GM23338 (cell line): ENCODE measurements at regions not wholly inside any gene's neighbourhood (a gene's known extent, or its start where the extent isn't known, plus 50 kb on each side); places are given as distances from the start of the nearest gene placed in this dataset.

Source experiments
- ATAC-seq: fragments of 200-7000 bp; cut with Tn5 transposase; 3 replicates; pipeline ENCODE4 v1.9.1; 2020
- DNase-seq: peaks from one replicate; pipeline ENCODE4 v3.0.0-alpha.2; 2015; ENCODE audit warnings: low spot score
- H2AFZ ChIP-seq: fragments of 200-600 bp; sonication (generic); 2 replicates; pipeline ENCODE4 v1.8.0; 2016; ENCODE audit warnings: antibody characterized with exemption, mild to moderate bottlenecking, moderate library complexity
- H3F3A ChIP-seq: fragments of 200-600 bp; sonication (generic); replicated peaks from 2 replicates; pipeline ENCODE4 v1.8.0; 2017; ENCODE audit warnings: antibody characterized with exemption, mixed run types, low read depth
- H3K27ac ChIP-seq: fragments of 200-600 bp; sonication (generic); 2 replicates; pipeline ENCODE4 v1.6.1; 2016; ENCODE audit warnings: low read depth
- H3K27me3 ChIP-seq: fragments of 200-600 bp; sonication (generic); 2 replicates; pipeline ENCODE4 v1.8.0; 2016; ENCODE audit warnings: mild to moderate bottlenecking, mixed run types, moderate library complexity; ENCODE audit not compliant: insufficient read depth
- H3K36me3 ChIP-seq: fragments of 200-600 bp; sonication (generic); 2 replicates; pipeline ENCODE4 v1.8.0; 2016; ENCODE audit warnings: mild to moderate bottlenecking; ENCODE audit not compliant: insufficient read depth
- H3K4me1 ChIP-seq: fragments of 200-600 bp; sonication (generic); 2 replicates; pipeline ENCODE4 v1.8.0; 2016; ENCODE audit warnings: mild to moderate bottlenecking, moderate library complexity; ENCODE audit not compliant: insufficient read depth
- H3K4me2 ChIP-seq: fragments of 200-600 bp; sonication (generic); 2 replicates; pipeline ENCODE4 v1.7.1; 2017; ENCODE audit warnings: mixed run types
- H3K4me3 ChIP-seq: fragments of 200-600 bp; sonication (generic); 2 replicates; pipeline ENCODE4 v1.6.1; 2016; ENCODE audit warnings: mixed run types
- H3K79me2 ChIP-seq: fragments of 200-600 bp; sonication (generic); replicated peaks from 2 replicates; pipeline ENCODE4 v1.8.0; 2017; ENCODE audit warnings: mild to moderate bottlenecking; ENCODE audit not compliant: insufficient read depth
- H3K9me2 ChIP-seq: fragments of 200-600 bp; sonication (generic); 2 replicates; pipeline ENCODE4 v1.8.0; 2017; ENCODE audit not compliant: insufficient read depth
- H4K20me1 ChIP-seq: fragments of 200-600 bp; sonication (generic); replicated peaks from 2 replicates; pipeline ENCODE4 v1.8.0; 2017; ENCODE audit warnings: mild to moderate bottlenecking; ENCODE audit not compliant: insufficient read depth
- H3K27ac Mint-ChIP-seq: 2 replicates; pipeline ENCODE4 v1.8.0; 2020; ENCODE audit warnings: inconsistent platforms, mild to moderate bottlenecking, moderate library complexity, mixed read lengths
- H3K27me3 Mint-ChIP-seq: 3 replicates; pipeline ENCODE4 v1.8.0; 2022; ENCODE audit warnings: low read depth, mild to moderate bottlenecking, moderate library complexity, mixed read lengths, inconsistent platforms; ENCODE audit not compliant: insufficient read depth, poor library complexity
- H3K36me3 Mint-ChIP-seq: 3 replicates; pipeline ENCODE4 v1.8.0; 2021; ENCODE audit warnings: low read depth, mild to moderate bottlenecking, inconsistent platforms, moderate library complexity, mixed read lengths
- H3K4me1 Mint-ChIP-seq: 3 replicates; pipeline ENCODE4 v1.8.0; 2020; ENCODE audit warnings: mild to moderate bottlenecking, inconsistent platforms, mixed read lengths
- H3K4me3 Mint-ChIP-seq: 3 replicates; pipeline ENCODE4 v1.8.0; 2021; ENCODE audit warnings: moderate library complexity, mild to moderate bottlenecking, inconsistent platforms, mixed read lengths
- H3K9me3 Mint-ChIP-seq: 3 replicates; pipeline ENCODE4 v1.8.0; 2020; ENCODE audit warnings: moderate library complexity, mild to moderate bottlenecking, inconsistent platforms, mixed read lengths
- EZH2 ChIP-seq: fragments of 200-600 bp; sonication (generic); IDR thresholded peaks from one replicate; pipeline ENCODE4 v1.8.0; 2017; ENCODE audit warnings: antibody characterized with exemption, mild to moderate bottlenecking, low read depth; ENCODE audit not compliant: unreplicated experiment
- EZH2phosphoT487 ChIP-seq: fragments of 200-600 bp; sonication (generic); IDR thresholded peaks from one replicate; pipeline ENCODE4 v1.8.1; 2018; ENCODE audit warnings: antibody characterized with exemption; ENCODE audit not compliant: unreplicated experiment
- NANOG ChIP-seq: IDR thresholded peaks from 2 replicates; pipeline ENCODE4 v1.6.1; 2016; ENCODE audit warnings: antibody characterized with exemption, borderline replicate concordance
- POLR2AphosphoS5 ChIP-seq: IDR thresholded peaks from 2 replicates; pipeline ENCODE4 v1.6.1; 2016; ENCODE audit warnings: antibody characterized with exemption, low read depth
- STAT1 ChIP-seq: IDR thresholded peaks from one replicate; pipeline ENCODE4 v1.6.1; 2016; ENCODE audit warnings: antibody characterized with exemption; ENCODE audit not compliant: unreplicated experiment
- ZNF331 ChIP-seq: fragments of 250-450 bp; sonication (Bioruptor Pico); IDR thresholded peaks from 2 replicates; pipeline ENCODE4 v1.5.0; 2020; ENCODE audit warnings: low read depth, mild to moderate bottlenecking, moderate library complexity
- ZNF462 ChIP-seq: fragments of 250-450 bp; sonication (Bioruptor Pico); IDR thresholded peaks from 2 replicates; pipeline ENCODE4 v1.5.0; 2020; ENCODE audit warnings: mild to moderate bottlenecking, moderate library complexity
- TF ChIP-seq, protein P1 (sequence below): IDR thresholded peaks from one replicate; pipeline ENCODE4 v1.6.1; 2018; ENCODE audit warnings: antibody characterized with exemption; ENCODE audit not compliant: unreplicated experiment

DNA sequence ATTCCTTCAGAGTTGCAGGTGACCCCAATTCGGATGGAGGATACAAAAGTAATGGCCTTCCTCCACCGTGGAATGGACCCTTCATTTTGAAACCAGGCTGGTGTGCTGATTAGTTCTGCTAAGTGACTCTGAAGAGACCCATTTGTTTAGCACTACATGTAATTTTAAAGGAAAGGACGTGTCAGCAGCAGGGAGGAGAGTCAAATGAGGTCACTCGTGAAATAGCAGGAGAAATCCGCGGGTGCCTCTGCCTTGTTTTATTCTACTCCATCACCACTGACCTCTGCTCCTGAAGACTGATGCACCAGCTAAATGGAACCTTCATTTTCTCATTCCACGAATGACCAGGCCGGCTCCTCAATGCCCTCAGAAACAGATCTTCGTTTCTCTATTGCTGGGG lies 589.2 kb downstream of the CDH11 start:
- Histone ChIP-seq H3K4me3 (no peak overlapping the region), H3K79me2 (no peaks in the 10 kb centered on the region), H3K27ac (no peak overlapping the region), H3K36me3 (no peaks in the 10 kb centered on the region), H2AFZ (peak overlapping the region; percentile 53; the same call in 1 of the 2 replicates), H3F3A (no peaks in the 10 kb centered on the region), H3K4me2 (no peak overlapping the region), H3K27me3 (no peaks in the 10 kb centered on the region), H3K4me1 (peaks cover 35% of the 10 kb centered on the region), H3K9me2 (peaks cover 31% of the 10 kb centered on the region), H4K20me1 (no peaks in the 10 kb centered on the region)
- Mint-ChIP-seq H3K4me3 (no peak overlapping the region), H3K27me3 (peaks cover 5% of the 10 kb centered on the region), H3K9me3 (no peaks in the 10 kb centered on the region; the same call in 2 of the 3 replicates), H3K27ac (no peak overlapping the region), H3K4me1 (peaks cover 29% of the 10 kb centered on the region), H3K36me3 (no peaks in the 10 kb centered on the region; the same call in 2 of the 3 replicates)
- TF ChIP-seq ZNF331 (CRISPR knock-in tag), result no peak
- DNase-seq (no peak), ATAC-seq (no peak)

- Mint-ChIP-seq H3K4me3 (no peak overlapping the region), H3K9me3 (no peaks in the 10 kb centered on the region; the same call in 2 of the 3 replicates), H3K27ac (no peak overlapping the region), H3K36me3 (no peaks in the 10 kb centered on the region; the same call in 2 of the 3 replicates), H3K27me3 (peaks cover 5% of the 10 kb centered on the region), H3K4me1 (peaks cover 29% of the 10 kb centered on the region)
- Histone ChIP-seq H3K27ac (no peak overlapping the region), H3K4me1 (peaks cover 35% of the 10 kb centered on the region), H2AFZ (peak overlapping the region; percentile 53; the same call in 1 of the 2 replicates), H4K20me1 (no peaks in the 10 kb centered on the region), H3K9me2 (peaks cover 28% of the 10 kb centered on the region), H3K36me3 (no peaks in the 10 kb centered on the region), H3K4me3 (no peak overlapping the region), H3K79me2 (no peaks in the 10 kb centered on the region), H3K27me3 (no peaks in the 10 kb centered on the region), H3F3A (no peaks in the 10 kb centered on the region), H3K4me2 (no peak overlapping the region)
- TF ChIP-seq POLR2AphosphoS5 (no peak), NANOG (no peak), EZH2 (no peak), EZH2phosphoT487 (no peak), STAT1 (no peak)
- TF ChIP-seq, protein P1, sequence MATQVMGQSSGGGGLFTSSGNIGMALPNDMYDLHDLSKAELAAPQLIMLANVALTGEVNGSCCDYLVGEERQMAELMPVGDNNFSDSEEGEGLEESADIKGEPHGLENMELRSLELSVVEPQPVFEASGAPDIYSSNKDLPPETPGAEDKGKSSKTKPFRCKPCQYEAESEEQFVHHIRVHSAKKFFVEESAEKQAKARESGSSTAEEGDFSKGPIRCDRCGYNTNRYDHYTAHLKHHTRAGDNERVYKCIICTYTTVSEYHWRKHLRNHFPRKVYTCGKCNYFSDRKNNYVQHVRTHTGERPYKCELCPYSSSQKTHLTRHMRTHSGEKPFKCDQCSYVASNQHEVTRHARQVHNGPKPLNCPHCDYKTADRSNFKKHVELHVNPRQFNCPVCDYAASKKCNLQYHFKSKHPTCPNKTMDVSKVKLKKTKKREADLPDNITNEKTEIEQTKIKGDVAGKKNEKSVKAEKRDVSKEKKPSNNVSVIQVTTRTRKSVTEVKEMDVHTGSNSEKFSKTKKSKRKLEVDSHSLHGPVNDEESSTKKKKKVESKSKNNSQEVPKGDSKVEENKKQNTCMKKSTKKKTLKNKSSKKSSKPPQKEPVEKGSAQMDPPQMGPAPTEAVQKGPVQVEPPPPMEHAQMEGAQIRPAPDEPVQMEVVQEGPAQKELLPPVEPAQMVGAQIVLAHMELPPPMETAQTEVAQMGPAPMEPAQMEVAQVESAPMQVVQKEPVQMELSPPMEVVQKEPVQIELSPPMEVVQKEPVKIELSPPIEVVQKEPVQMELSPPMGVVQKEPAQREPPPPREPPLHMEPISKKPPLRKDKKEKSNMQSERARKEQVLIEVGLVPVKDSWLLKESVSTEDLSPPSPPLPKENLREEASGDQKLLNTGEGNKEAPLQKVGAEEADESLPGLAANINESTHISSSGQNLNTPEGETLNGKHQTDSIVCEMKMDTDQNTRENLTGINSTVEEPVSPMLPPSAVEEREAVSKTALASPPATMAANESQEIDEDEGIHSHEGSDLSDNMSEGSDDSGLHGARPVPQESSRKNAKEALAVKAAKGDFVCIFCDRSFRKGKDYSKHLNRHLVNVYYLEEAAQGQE, result no peak
- ATAC-seq, result no peak
- DNase-seq, result no peak
Measured at GRCh38 chr16:64532117-64532516, 589.7 kb downstream of the CDH11 start.

DNA sequence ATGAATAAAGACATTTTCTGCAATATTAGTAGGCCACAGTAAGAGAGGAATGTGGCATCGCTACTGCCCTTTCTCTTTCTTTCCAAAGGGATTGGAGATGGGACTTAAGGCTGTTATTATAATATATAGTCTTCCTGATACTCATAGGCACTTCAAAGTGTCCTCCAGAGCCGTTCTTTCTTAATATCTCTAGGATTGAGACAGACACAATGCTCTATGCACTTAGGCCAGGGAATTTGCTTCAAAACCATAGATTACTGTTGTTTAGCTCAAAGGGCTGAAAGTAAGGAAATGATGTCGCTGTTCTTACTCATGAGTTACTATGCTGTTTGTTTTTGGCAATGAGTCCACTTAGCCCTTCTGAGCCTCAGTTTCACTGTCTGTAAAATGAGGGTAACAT lies 590.5 kb downstream of the CDH11 start:
- Mint-ChIP-seq H3K36me3 (no peaks in the 10 kb centered on the region; the same call in 2 of the 3 replicates), H3K9me3 (no peaks in the 10 kb centered on the region; the same call in 2 of the 3 replicates), H3K4me3 (no peak overlapping the region), H3K4me1 (peaks cover 29% of the 10 kb centered on the region), H3K27ac (no peak overlapping the region), H3K27me3 (peaks cover 5% of the 10 kb centered on the region)
- Histone ChIP-seq H3K27me3 (no peaks in the 10 kb centered on the region), H4K20me1 (no peaks in the 10 kb centered on the region), H3K4me2 (no peak overlapping the region), H3K9me2 (peaks cover 23% of the 10 kb centered on the region), H3K4me3 (no peak overlapping the region), H3F3A (no peaks in the 10 kb centered on the region), H3K27ac (no peak overlapping the region), H3K79me2 (no peaks in the 10 kb centered on the region), H2AFZ (no peak overlapping the region), H3K4me1 (peaks cover 35% of the 10 kb centered on the region), H3K36me3 (no peaks in the 10 kb centered on the region)
- ATAC-seq, result no peak
- no peak for DNase-seq
- TF ChIP-seq EZH2 (no peak), ZNF462 (CRISPR knock-in tag) (no peak), POLR2AphosphoS5 (no peak)
